Cardiac fibroblast (primary cell): ENCODE measurements at regions not wholly inside any gene's neighbourhood (a gene's known extent, or its start where the extent isn't known, plus 50 kb on each side); places are given as distances from the start of the nearest gene placed in this dataset.

Source experiments
- DNase-seq, 2 donors: peaks; one replicate each; pipeline versions ENCODE4 v3.0.0 to v3.0.0-alpha.2; 2010; ENCODE audit warnings: low read depth in 2 of 2
- H3K4me3 ChIP-seq, 2 donors: replicated peaks in 1 of 2; 1 replicate in 1 of 2; 2 replicates in 1 of 2; pipeline ENCODE4 v1.5.1; 2011; ENCODE audit warnings: low read depth in 2 of 2, low read length in 2 of 2, mild to moderate bottlenecking in 2 of 2, moderate library complexity in 1 of 2
- TF ChIP-seq, protein P1 (sequence below): IDR thresholded peaks from one replicate; pipeline ENCODE4 v1.5.1; 2011; ENCODE audit warnings: low read depth, mild to moderate bottlenecking, low read length, inconsistent platforms

DNA sequence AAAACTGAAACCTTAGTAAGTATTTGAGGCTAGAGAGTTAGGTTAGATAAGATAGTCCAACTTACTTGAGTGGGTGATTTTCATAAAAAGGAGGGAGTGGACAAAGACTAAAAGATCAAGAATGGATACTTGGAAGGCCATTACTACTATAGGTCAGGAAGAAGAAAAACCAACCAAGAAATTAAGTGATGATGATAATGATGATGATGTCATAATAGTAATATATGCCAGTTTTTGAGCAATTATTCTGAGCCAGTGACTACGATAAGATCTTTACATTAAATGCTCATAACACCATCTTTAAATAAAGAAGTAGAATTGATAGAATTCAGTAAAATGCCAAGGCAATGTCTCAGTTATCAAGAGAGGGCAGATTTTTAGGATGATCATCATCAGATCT is 430.7 kb upstream of the ADAMTS5 start:
- no peak overlapping the region for H3K4me3 ChIP-seq
- no peak for DNase-seq
- TF ChIP-seq, protein P1, sequence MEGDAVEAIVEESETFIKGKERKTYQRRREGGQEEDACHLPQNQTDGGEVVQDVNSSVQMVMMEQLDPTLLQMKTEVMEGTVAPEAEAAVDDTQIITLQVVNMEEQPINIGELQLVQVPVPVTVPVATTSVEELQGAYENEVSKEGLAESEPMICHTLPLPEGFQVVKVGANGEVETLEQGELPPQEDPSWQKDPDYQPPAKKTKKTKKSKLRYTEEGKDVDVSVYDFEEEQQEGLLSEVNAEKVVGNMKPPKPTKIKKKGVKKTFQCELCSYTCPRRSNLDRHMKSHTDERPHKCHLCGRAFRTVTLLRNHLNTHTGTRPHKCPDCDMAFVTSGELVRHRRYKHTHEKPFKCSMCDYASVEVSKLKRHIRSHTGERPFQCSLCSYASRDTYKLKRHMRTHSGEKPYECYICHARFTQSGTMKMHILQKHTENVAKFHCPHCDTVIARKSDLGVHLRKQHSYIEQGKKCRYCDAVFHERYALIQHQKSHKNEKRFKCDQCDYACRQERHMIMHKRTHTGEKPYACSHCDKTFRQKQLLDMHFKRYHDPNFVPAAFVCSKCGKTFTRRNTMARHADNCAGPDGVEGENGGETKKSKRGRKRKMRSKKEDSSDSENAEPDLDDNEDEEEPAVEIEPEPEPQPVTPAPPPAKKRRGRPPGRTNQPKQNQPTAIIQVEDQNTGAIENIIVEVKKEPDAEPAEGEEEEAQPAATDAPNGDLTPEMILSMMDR: no peak

DNA sequence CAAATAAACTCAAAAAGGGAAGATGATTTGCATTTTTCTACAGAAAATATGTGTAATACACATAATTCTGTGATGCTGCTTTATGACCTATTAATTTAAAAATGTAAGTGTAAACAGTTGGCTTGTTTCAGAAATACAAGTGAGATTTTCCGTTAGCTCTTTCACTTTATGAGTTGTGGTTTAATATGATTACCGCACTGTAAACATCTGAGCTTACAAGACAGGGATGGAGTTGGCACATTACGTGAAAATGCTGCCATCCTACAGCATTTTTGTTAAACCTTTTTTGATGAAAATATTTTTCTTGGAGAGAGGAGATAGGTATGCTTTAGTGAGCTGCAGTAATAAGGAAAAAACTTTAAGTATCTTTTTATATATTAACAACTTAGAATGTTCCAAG is 426.8 kb upstream of the ADAMTS5 start:
- TF ChIP-seq, protein P1: no peak
- DNase-seq: no peak
- no peak overlapping the region for H3K4me3 ChIP-seq

DNA sequence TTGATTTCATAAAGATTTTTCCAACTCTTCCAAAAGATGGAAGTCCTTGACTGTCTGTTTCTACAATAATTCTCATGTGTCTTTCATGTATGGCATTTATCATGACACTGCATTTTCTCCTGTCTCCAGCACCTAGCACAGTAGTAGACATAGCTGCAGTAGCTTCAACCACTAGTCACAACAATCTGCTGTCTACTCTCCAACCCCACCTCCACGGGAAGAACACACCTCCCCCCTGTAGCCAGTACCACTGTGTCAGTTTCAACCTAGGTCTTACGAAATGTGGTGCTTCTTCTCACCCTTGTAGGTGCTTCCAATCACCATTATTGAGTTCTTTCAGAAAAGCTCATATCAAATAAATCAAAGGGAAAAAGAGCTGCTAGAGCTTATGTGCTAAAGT is 425.1 kb upstream of the ADAMTS5 start:
- DNase-seq: no peak
- H3K4me3 ChIP-seq: no peak overlapping the region
- TF ChIP-seq, protein P1: no peak

DNA sequence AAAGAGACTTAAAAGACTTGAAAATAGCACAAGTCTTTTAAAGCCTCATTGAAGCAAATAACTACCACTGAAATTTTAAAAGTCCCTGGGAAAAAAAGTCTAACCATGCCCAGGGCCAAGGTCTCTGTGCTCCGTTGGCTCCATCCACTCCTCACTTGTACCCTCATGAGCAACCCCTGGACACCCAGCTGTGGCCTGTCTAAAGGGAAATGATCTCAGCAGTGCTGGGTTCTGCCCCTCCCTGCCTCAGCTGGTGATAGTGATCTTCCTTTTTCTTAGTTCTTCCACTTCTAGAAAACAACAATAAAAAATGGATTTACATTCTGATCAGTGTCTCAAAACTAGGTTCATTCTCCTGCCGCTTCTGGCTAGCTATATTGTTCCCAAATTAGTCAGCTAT is 423.5 kb upstream of the ADAMTS5 start:
- H3K4me3 ChIP-seq: no peak overlapping the region
- TF ChIP-seq, protein P1: no peak
- DNase-seq: no peak

DNA sequence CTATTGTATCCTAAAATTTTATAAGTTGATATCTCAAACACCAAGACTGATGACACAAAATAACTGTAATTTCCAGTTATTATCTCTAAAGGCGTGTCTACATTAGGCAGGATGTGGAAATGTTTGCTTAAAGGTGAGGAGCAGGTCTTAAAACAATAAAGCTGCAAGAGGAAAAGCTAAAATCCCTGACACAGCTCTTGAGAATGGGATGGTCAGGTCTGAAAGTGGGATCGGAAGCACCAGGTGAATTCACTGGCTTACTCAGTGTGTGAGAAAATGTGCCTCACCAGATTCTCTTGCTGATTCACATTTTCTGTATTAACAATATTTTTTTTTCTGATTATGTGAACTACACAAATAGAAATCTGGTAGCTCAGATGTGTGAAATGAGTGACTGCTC is 421.9 kb upstream of the ADAMTS5 start:
- TF ChIP-seq, protein P1: no peak
- H3K4me3 ChIP-seq: no peak overlapping the region
- DNase-seq: no peak

DNA sequence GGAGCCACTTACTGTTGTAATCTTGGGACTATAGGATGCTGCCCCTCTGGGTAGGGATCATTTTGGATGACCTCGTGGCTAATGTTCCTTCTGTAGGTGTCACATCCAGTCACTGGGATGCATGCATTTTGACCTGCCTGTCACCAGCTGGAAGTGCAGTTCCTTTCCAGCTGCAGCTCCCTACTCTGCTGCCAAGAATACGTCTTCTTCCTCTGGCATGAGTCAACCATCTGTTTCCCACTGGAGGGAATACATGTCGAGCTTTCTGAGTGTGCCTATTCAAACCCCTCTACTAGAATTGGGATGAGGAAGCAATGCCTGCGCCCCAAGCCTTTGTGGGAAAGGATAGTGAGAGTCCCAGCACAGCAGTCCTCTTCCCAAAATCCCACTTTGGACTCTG is 415.5 kb upstream of the ADAMTS5 start:
- TF ChIP-seq, protein P1: no peak
- no peak overlapping the region for H3K4me3 ChIP-seq

DNA sequence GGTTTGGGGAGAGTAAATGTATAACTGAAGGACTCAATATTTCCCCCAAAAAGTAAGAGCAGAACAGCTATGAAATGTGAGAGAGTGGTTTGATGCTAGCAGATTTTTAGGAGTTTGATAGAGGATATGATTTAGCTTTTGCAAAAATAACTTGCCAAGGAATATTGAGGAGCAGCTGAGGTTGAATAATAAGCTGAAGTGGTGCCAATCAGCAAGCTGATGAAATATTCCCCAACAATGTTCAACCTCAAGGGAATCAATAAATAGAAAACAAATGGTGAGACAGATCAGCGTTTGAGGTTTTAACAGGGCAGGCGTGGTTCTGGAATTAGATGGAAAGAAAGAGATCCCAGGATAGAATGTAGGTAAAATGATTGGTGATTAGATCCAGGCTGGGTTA is 413.4 kb upstream of the ADAMTS5 start:
- no peak overlapping the region for H3K4me3 ChIP-seq
- TF ChIP-seq, protein P1: no peak
- DNase-seq: peak in 1 of 2 donors; percentile 13

More for the DNA sequence above, 415.5 kb upstream of the ADAMTS5 start:
- DNase-seq: peak; percentile 28 to 38
